Activated T-helper 17 cell treated with anti-CD3 and anti-CD28 coated beads, Interleukin-2, amount 50 U/mL, for 72 hours (primary cell): ENCODE measurements at regions not wholly inside any gene's neighbourhood (a gene's known extent, or its start where the extent isn't known, plus 50 kb on each side); places are given as distances from the start of the nearest gene placed in this dataset.

Experiments used
- ATAC-seq: fragments of 150-1000 bp; cut with Tn5 transposase; replicated peaks from 2 replicates; pipeline ENCODE4 v1.10.0; 2021; ENCODE audit warnings: mild to moderate bottlenecking, moderate library complexity
- H3K27ac Mint-ChIP-seq: one replicate; pipeline ENCODE4 v1.8.0; 2022; ENCODE audit warnings: mixed read lengths
- H3K27me3 Mint-ChIP-seq: one replicate; pipeline ENCODE4 v1.8.0; 2022; ENCODE audit warnings: mixed read lengths
- H3K36me3 Mint-ChIP-seq: one replicate; pipeline ENCODE4 v1.8.0; 2022; ENCODE audit warnings: low read depth, mild to moderate bottlenecking, mixed read lengths
- H3K4me1 Mint-ChIP-seq: one replicate; pipeline ENCODE4 v1.8.0; 2022; ENCODE audit warnings: mixed read lengths
- H3K4me3 Mint-ChIP-seq: one replicate; pipeline ENCODE4 v1.8.0; 2022; ENCODE audit warnings: mild to moderate bottlenecking, mixed read lengths
- H3K9me3 Mint-ChIP-seq: one replicate; pipeline ENCODE4 v1.8.0; 2022; ENCODE audit warnings: mixed read lengths

DNA sequence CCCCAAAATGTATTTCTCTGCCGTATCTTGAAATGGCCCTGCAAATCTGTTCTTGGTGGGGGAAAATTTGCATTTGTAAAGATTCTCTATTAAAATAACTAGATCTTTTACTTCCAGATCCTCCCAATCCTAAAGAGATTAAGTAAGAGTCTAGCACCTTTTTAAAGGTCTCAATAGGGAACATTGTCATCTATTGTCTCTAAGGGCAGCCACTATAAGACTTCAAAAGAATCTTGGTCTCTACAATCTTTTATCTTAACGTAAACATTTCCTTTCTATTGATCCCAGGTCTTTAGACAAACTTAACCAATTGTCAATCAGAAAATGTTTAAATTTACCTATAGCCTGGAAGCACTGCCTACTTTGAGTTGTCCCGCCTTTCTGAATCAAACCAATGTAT lies 1313.3 kb downstream of the ROBO2 start:
- no peaks in the 10 kb centered on the region for H3K4me1 Mint-ChIP-seq
- peaks cover 7% of the 10 kb centered on the region for H3K9me3 Mint-ChIP-seq
- no peak for ATAC-seq
- H3K4me3 Mint-ChIP-seq, result no peak overlapping the region
- H3K27ac Mint-ChIP-seq, result no peak overlapping the region
- H3K36me3 Mint-ChIP-seq, result no peaks in the 10 kb centered on the region
- H3K27me3 Mint-ChIP-seq, result no peaks in the 10 kb centered on the region

- Mint-ChIP-seq H3K27ac (no peak overlapping the region), H3K4me1 (no peaks in the 10 kb centered on the region), H3K27me3 (no peaks in the 10 kb centered on the region), H3K4me3 (no peak overlapping the region), H3K9me3 (peaks cover 18% of the 10 kb centered on the region), H3K36me3 (no peaks in the 10 kb centered on the region)
- no peak for ATAC-seq
Observed at GRCh38 chr3:78360849-78361248, 1321.0 kb downstream of the ROBO2 start.

- ATAC-seq, result no peak
- no peak overlapping the region for H3K4me3 Mint-ChIP-seq
- no peaks in the 10 kb centered on the region for H3K36me3 Mint-ChIP-seq
- H3K9me3 Mint-ChIP-seq, result peaks cover 13% of the 10 kb centered on the region
- no peaks in the 10 kb centered on the region for H3K4me1 Mint-ChIP-seq
- no peak overlapping the region for H3K27ac Mint-ChIP-seq
- H3K27me3 Mint-ChIP-seq, result no peaks in the 10 kb centered on the region
Observed at GRCh38 chr3:78368636-78369345, 1328.9 kb downstream of the ROBO2 start.

DNA sequence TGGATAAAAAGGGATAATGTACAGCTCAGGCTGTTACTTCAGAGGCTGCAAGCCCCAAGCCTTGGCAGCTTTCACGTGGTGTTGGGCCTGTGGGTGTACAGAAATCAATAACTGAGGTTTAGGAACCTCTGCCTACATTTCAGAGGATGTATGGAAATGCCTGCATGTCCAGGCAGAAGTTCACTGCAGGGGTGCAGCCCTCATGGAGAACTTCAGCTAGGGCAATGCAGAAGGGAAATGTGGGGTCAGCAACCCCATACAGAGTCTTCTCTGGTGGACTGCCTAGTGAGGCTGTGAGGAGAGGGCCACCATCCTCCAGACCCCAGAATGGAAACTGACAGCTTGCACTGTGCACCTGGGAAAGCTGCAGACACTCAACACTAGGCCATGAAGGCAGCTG lies 1350.3 kb downstream of the ROBO2 start:
- Mint-ChIP-seq H3K36me3 (no peaks in the 10 kb centered on the region), H3K27me3 (no peaks in the 10 kb centered on the region), H3K4me3 (no peak overlapping the region), H3K9me3 (peaks cover 26% of the 10 kb centered on the region), H3K27ac (no peak overlapping the region), H3K4me1 (no peaks in the 10 kb centered on the region)
- no peak for ATAC-seq

GRCh38 chr3:78398401-78398800 lies 1358.5 kb downstream of the ROBO2 start:
- Mint-ChIP-seq H3K36me3 (no peaks in the 10 kb centered on the region), H3K9me3 (peaks cover 16% of the 10 kb centered on the region), H3K27ac (no peak overlapping the region), H3K4me3 (no peak overlapping the region), H3K27me3 (no peaks in the 10 kb centered on the region), H3K4me1 (no peaks in the 10 kb centered on the region)
- ATAC-seq, result no peak

DNA sequence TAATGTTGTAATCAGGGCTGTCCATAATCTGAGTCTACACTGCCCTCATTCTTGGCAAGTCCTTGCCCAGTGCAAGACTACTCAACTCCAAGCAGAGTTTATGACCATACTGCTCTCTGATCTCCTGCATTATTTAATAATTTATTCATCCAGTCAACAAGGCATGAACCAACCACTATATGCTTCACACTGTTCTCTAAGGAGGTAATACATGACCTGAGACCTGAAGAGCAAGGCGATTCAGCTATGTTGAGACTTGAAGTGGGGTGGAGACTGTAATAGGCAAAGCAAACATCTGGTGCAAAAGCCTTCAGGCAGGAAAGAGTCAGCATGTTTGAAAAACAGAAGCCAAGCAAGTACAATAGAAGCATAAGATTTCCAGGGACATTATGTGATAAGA lies 1362.8 kb downstream of the ROBO2 start:
- Mint-ChIP-seq H3K4me3 (no peak overlapping the region), H3K27ac (no peak overlapping the region), H3K27me3 (no peaks in the 10 kb centered on the region), H3K9me3 (peaks cover 5% of the 10 kb centered on the region), H3K36me3 (no peaks in the 10 kb centered on the region), H3K4me1 (no peaks in the 10 kb centered on the region)
- ATAC-seq, result no peak

GRCh38 chr3:78405745-78406144 lies 1362.1 kb downstream of the ROBO1 start:
- Mint-ChIP-seq H3K27me3 (no peaks in the 10 kb centered on the region), H3K4me3 (no peak overlapping the region), H3K36me3 (no peaks in the 10 kb centered on the region), H3K4me1 (no peaks in the 10 kb centered on the region), H3K9me3 (peaks cover 4% of the 10 kb centered on the region), H3K27ac (no peak overlapping the region)
- ATAC-seq, result no peak

DNA sequence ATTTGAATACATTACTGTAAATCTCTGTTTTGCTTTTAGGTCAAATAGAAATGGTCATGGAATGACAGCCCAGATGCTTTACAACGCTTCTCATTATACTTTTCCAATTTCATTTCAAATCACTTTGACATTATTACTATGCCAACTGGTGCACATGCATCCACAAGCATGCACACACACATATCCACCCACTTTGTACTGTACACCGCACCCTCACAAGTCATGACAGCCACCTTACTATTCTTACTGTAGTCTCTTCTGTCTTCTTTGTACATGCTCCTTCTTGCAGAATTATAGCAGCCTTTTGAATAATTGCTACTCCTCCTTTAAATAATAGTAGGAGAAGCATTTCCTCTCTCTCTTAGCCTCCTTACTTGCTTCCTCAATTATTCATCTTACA lies 1361.4 kb downstream of the ROBO1 start:
- ATAC-seq, result no peak
- Mint-ChIP-seq H3K4me3 (no peak overlapping the region), H3K4me1 (no peaks in the 10 kb centered on the region), H3K36me3 (no peaks in the 10 kb centered on the region), H3K9me3 (peaks cover 4% of the 10 kb centered on the region), H3K27me3 (no peaks in the 10 kb centered on the region), H3K27ac (no peak overlapping the region)

DNA sequence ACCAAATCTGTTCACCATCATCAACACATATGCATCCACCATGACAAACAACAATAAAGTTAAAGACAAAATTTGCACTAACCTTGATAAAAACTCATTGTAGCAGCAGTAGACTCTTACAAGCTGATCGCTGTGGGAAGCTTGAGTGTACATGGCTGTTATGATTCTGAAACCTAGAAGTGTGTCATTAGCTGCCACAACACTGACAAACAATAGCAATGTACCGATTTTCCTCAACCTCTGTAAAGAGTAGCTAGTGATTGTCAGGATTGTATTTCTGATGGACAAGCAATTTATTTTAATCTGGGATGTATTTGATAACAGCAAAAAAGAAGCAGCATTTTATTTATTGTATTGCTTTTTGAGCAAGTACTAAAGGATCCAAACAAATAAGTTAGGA lies 1357.7 kb downstream of the ROBO1 start:
- Mint-ChIP-seq H3K4me3 (no peak overlapping the region), H3K36me3 (no peaks in the 10 kb centered on the region), H3K4me1 (no peaks in the 10 kb centered on the region), H3K27me3 (no peaks in the 10 kb centered on the region), H3K9me3 (no peaks in the 10 kb centered on the region), H3K27ac (no peak overlapping the region)
- no peak for ATAC-seq

- no peak for ATAC-seq
- H3K27ac Mint-ChIP-seq, result no peak overlapping the region
- H3K4me3 Mint-ChIP-seq, result no peak overlapping the region
- no peaks in the 10 kb centered on the region for H3K27me3 Mint-ChIP-seq
- no peaks in the 10 kb centered on the region for H3K4me1 Mint-ChIP-seq
- H3K9me3 Mint-ChIP-seq, result peaks cover 4% of the 10 kb centered on the region
- no peaks in the 10 kb centered on the region for H3K36me3 Mint-ChIP-seq
Observed at GRCh38 chr3:78414261-78414660, 1353.5 kb downstream of the ROBO1 start.

- no peaks in the 10 kb centered on the region for H3K36me3 Mint-ChIP-seq
- no peak for ATAC-seq
- H3K27ac Mint-ChIP-seq, result no peak overlapping the region
- no peaks in the 10 kb centered on the region for H3K27me3 Mint-ChIP-seq
- peaks cover 19% of the 10 kb centered on the region for H3K9me3 Mint-ChIP-seq
- no peak overlapping the region for H3K4me3 Mint-ChIP-seq
- no peaks in the 10 kb centered on the region for H3K4me1 Mint-ChIP-seq
Observed at GRCh38 chr3:78420611-78421010, 1347.2 kb downstream of the ROBO1 start.

DNA sequence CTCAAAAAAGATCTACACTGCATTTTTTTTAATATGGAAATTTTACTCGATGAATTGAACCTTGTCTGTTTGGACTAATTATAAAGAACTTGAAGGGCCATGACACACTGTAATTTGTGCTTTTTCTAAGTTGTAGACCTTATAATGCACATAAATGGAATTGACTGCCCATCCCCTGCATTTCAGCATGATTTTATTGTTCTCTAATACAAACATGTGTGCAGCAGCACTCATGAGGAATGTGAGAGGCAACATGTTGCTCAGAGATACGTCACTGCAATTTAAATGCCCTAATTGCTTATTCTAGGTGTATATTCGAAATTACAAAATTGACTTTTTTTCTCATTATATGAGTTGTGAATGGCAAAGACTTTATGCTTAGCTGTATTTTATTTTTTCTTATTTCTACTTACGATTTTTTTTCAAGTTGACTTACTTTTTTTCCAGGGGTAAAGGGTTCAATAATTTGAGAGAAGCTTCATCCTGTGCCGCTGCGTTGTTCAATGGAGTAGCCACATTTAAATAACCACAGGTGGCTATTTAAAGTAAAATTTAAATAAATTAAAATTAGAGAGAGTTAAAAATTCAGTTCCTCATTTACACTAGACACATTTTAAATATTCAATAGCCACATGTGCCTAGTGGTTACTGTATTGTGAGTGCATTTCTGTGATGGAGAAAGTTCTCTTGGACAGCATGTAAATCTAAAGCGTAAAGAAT lies 1346.4 kb downstream of the ROBO1 start:
- Mint-ChIP-seq H3K36me3 (no peaks in the 10 kb centered on the region), H3K27ac (no peak overlapping the region), H3K4me1 (no peaks in the 10 kb centered on the region), H3K9me3 (peaks cover 19% of the 10 kb centered on the region), H3K27me3 (no peaks in the 10 kb centered on the region), H3K4me3 (no peak overlapping the region)
- no peak for ATAC-seq

- Mint-ChIP-seq H3K4me1 (no peaks in the 10 kb centered on the region), H3K4me3 (no peak overlapping the region), H3K9me3 (peaks cover 15% of the 10 kb centered on the region), H3K36me3 (no peaks in the 10 kb centered on the region), H3K27me3 (no peaks in the 10 kb centered on the region), H3K27ac (no peak overlapping the region)
- ATAC-seq, result no peak
Observed at GRCh38 chr3:78424656-78425055, 1343.1 kb downstream of the ROBO1 start.

GRCh38 chr3:78426454-78426853 lies 1341.3 kb downstream of the ROBO1 start:
- no peak overlapping the region for H3K27ac Mint-ChIP-seq
- H3K4me1 Mint-ChIP-seq, result no peaks in the 10 kb centered on the region
- ATAC-seq, result no peak
- no peak overlapping the region for H3K4me3 Mint-ChIP-seq
- no peaks in the 10 kb centered on the region for H3K36me3 Mint-ChIP-seq
- peaks cover 17% of the 10 kb centered on the region for H3K9me3 Mint-ChIP-seq
- H3K27me3 Mint-ChIP-seq, result no peaks in the 10 kb centered on the region

DNA sequence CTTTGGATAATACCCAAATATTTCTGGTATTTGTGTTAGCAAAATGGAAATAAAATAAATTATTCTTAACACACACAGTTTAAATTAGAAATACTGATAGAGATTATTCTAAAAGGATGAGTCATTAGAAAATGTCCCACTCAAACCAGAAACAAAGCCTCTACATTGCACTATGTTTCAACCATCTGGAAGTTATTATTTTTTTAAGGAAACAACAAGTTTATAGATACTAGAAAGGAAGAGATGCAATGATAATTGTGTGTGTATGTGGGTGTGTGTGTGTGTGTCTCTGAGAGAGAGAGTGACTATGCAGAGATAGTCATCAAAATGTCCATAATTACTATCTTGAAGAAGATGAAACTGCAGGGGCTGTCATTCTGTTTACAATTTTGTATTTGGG lies 1340.5 kb downstream of the ROBO1 start:
- Mint-ChIP-seq H3K27ac (no peak overlapping the region), H3K9me3 (peaks cover 17% of the 10 kb centered on the region), H3K4me1 (no peaks in the 10 kb centered on the region), H3K27me3 (no peaks in the 10 kb centered on the region), H3K4me3 (no peak overlapping the region), H3K36me3 (no peaks in the 10 kb centered on the region)
- ATAC-seq, result no peak
